ENCODE measurements at regions not wholly inside any gene's neighbourhood (a gene's known extent, or its start where the extent isn't known, plus 50 kb on each side); places are given as distances from the start of the nearest gene placed in this dataset.

GRCh38 chr13:47610687-47611086, 390.4 kb downstream of the SUCLA2 start:
- no peak overlapping the region for H3K4me3 ChIP-seq
- no peak for TF ChIP-seq CTCF (IDR thresholded peaks at IDR 0.05)
- no peak for TF ChIP-seq POLR2A (IDR thresholded peaks at IDR 0.05)
- no peak overlapping the region for H3K27ac ChIP-seq
- intact Hi-C loops (cut with DNase I; ENCODE audit: low total_unique reads), result no loop called here
- H3K4me1 ChIP-seq, result no peaks in the 10 kb centered on the region
- no peaks in the 10 kb centered on the region for H3K27me3 ChIP-seq
- no peaks in the 10 kb centered on the region for H3K9me3 ChIP-seq
- WGBS, 2 donors, result 89 to 93% methylated on average over 3 of the region's 3 CpGs
- H3K36me3 ChIP-seq (ENCODE audit: low read depth, missing control alignments), result no peaks in the 10 kb centered on the region
- DNase-seq, result no peak

- TF ChIP-seq CTCF (IDR thresholded peaks at IDR 0.05) (no peak), POLR2A (IDR thresholded peaks at IDR 0.05) (no peak)
- Histone ChIP-seq H3K27ac (no peak overlapping the region), H3K36me3 (ENCODE audit: low read depth, missing control alignments) (no peaks in the 10 kb centered on the region), H3K4me1 (no peaks in the 10 kb centered on the region), H3K27me3 (no peaks in the 10 kb centered on the region), H3K4me3 (no peak overlapping the region), H3K9me3 (no peaks in the 10 kb centered on the region)
- DNase-seq, result no peak
- intact Hi-C loops (cut with DNase I; ENCODE audit: low total_unique reads), result no loop called here
Observed at GRCh38 chr13:47603365-47603764, 397.7 kb downstream of the SUCLA2 start.

GRCh38 chr13:47598340-47598911, 402.6 kb downstream of the SUCLA2 start:
- DNase-seq, result no peak
- TF ChIP-seq POLR2A (IDR thresholded peaks at IDR 0.05), result no peak
- TF ChIP-seq CTCF (IDR thresholded peaks at IDR 0.05), result peak in 1 of 3 experiments; percentile 13
- no peaks in the 10 kb centered on the region for H3K36me3 ChIP-seq (ENCODE audit: low read depth, missing control alignments)
- H3K27ac ChIP-seq, result no peak overlapping the region
- no peaks in the 10 kb centered on the region for H3K27me3 ChIP-seq
- 32 to 47% methylated on average over 2 of the region's 2 CpGs for WGBS, 2 donors
- intact Hi-C loops (cut with DNase I; ENCODE audit: low total_unique reads), result no loop called here
- H3K4me3 ChIP-seq, result no peak overlapping the region
- H3K9me3 ChIP-seq, result no peaks in the 10 kb centered on the region
- no peaks in the 10 kb centered on the region for H3K4me1 ChIP-seq

GRCh38 chr13:47594833-47595232, 406.2 kb downstream of the SUCLA2 start:
- no peak for TF ChIP-seq CTCF (IDR thresholded peaks at IDR 0.05)
- no peak for TF ChIP-seq POLR2A (IDR thresholded peaks at IDR 0.05)
- intact Hi-C loops (cut with DNase I; ENCODE audit: low total_unique reads), result no loop called here

GRCh38 chr13:47592256-47592655, 408.8 kb downstream of the SUCLA2 start:
- DNase-seq, result no peak
- H3K4me3 ChIP-seq, result no peak overlapping the region
- 100% methylated on average over 1 of the region's 1 CpG for WGBS, 2 donors
- H3K27me3 ChIP-seq, result no peaks in the 10 kb centered on the region
- H3K9me3 ChIP-seq, result no peaks in the 10 kb centered on the region
- no peaks in the 10 kb centered on the region for H3K4me1 ChIP-seq
- H3K27ac ChIP-seq, result no peak overlapping the region
- H3K36me3 ChIP-seq (ENCODE audit: low read depth, missing control alignments), result no peaks in the 10 kb centered on the region
- intact Hi-C loops (cut with DNase I; ENCODE audit: low total_unique reads), result no loop called here
- TF ChIP-seq CTCF (IDR thresholded peaks at IDR 0.05) (no peak), POLR2A (IDR thresholded peaks at IDR 0.05) (no peak)

More at GRCh38 chr13:47594833-47595232, 406.2 kb downstream of the SUCLA2 start:
- no peaks in the 10 kb centered on the region for H3K36me3 ChIP-seq (ENCODE audit: low read depth, missing control alignments)
- H3K4me3 ChIP-seq, result no peak overlapping the region
- no peak overlapping the region for H3K27ac ChIP-seq
- DNase-seq, result no peak
- H3K27me3 ChIP-seq, result no peaks in the 10 kb centered on the region
- no peaks in the 10 kb centered on the region for H3K4me1 ChIP-seq
- no peaks in the 10 kb centered on the region for H3K9me3 ChIP-seq
